ENCODE measurements at regions not wholly inside any gene's neighbourhood (a gene's known extent, or its start where the extent isn't known, plus 50 kb on each side); places are given as distances from the start of the nearest gene placed in this dataset.

GRCh38 chr2:13916066-13916465 is 716.5 kb upstream of the LRATD1 start:
- H3K4me2 ChIP-seq (ENCODE audit: low read length): no peak overlapping the region
- H4K20me1 ChIP-seq (ENCODE audit: control insufficient read depth, insufficient read depth, low read depth, low read length): no peaks in the 10 kb centered on the region
- no peak overlapping the region for H3K4me3 ChIP-seq (ENCODE audit: low read length)
- no peaks in the 10 kb centered on the region for H3K79me2 ChIP-seq (ENCODE audit: control insufficient read depth, low read length)
- H3K9me3 ChIP-seq (ENCODE audit: control insufficient read depth, insufficient read depth, low read length): no peaks in the 10 kb centered on the region; the same call in 1 of the 2 replicates
- H3K36me3 ChIP-seq (ENCODE audit: control insufficient read depth, low read length): no peaks in the 10 kb centered on the region
- H3K4me1 ChIP-seq (ENCODE audit: control insufficient read depth, low read length): no peaks in the 10 kb centered on the region
- H3F3A ChIP-seq (ENCODE audit: control insufficient read depth, insufficient read depth): no peaks in the 10 kb centered on the region
- no peaks in the 10 kb centered on the region for H3K9me2 ChIP-seq (replicated peaks; ENCODE audit: control insufficient read depth, low read length)
- no peak overlapping the region for H3K27ac ChIP-seq (ENCODE audit: low read depth, low read length)
- H3K27me3 ChIP-seq (ENCODE audit: control insufficient read depth, low read length): no peaks in the 10 kb centered on the region
- TF ChIP-seq EZH2phosphoT487 (IDR thresholded peaks at IDR 0.05; ENCODE audit: borderline replicate concordance, low read length) (no peak), CTCF (IDR thresholded peaks at IDR 0.05; ENCODE audit: low read depth, low read length, poor library complexity, severe bottlenecking) (no peak)

- Histone ChIP-seq H3K4me2 (ENCODE audit: low read length) (no peak overlapping the region), H3K27ac (ENCODE audit: low read depth, low read length) (no peak overlapping the region), H4K20me1 (ENCODE audit: control insufficient read depth, insufficient read depth, low read depth, low read length) (no peaks in the 10 kb centered on the region), H3F3A (ENCODE audit: control insufficient read depth, insufficient read depth) (no peaks in the 10 kb centered on the region), H3K4me1 (ENCODE audit: control insufficient read depth, low read length) (no peaks in the 10 kb centered on the region), H3K27me3 (ENCODE audit: control insufficient read depth, low read length) (no peaks in the 10 kb centered on the region), H3K9me3 (ENCODE audit: control insufficient read depth, insufficient read depth, low read length) (no peaks in the 10 kb centered on the region; the same call in 1 of the 2 replicates), H3K9me2 (replicated peaks; ENCODE audit: control insufficient read depth, low read length) (no peaks in the 10 kb centered on the region), H3K4me3 (ENCODE audit: low read length) (no peak overlapping the region), H3K36me3 (ENCODE audit: control insufficient read depth, low read length) (no peaks in the 10 kb centered on the region), H3K79me2 (ENCODE audit: control insufficient read depth, low read length) (no peaks in the 10 kb centered on the region)
- TF ChIP-seq EZH2phosphoT487 (IDR thresholded peaks at IDR 0.05; ENCODE audit: borderline replicate concordance, low read length) (no peak), CTCF (IDR thresholded peaks at IDR 0.05; ENCODE audit: low read depth, low read length, poor library complexity, severe bottlenecking) (no peak)
Observed at GRCh38 chr2:13917958-13918357, 714.6 kb upstream of the LRATD1 start.

GRCh38 chr2:13919981-13920382 is 712.5 kb upstream of the LRATD1 start:
- H3K4me3 ChIP-seq (ENCODE audit: low read length): no peak overlapping the region
- H3K27ac ChIP-seq (ENCODE audit: low read depth, low read length): no peak overlapping the region
- H3K36me3 ChIP-seq (ENCODE audit: control insufficient read depth, low read length): no peaks in the 10 kb centered on the region
- H3K27me3 ChIP-seq (ENCODE audit: control insufficient read depth, low read length): no peaks in the 10 kb centered on the region
- H3F3A ChIP-seq (ENCODE audit: control insufficient read depth, insufficient read depth): no peaks in the 10 kb centered on the region
- H3K4me1 ChIP-seq (ENCODE audit: control insufficient read depth, low read length): no peaks in the 10 kb centered on the region
- H3K79me2 ChIP-seq (ENCODE audit: control insufficient read depth, low read length): no peaks in the 10 kb centered on the region
- no peak overlapping the region for H3K4me2 ChIP-seq (ENCODE audit: low read length)
- no peaks in the 10 kb centered on the region; the same call in 1 of the 2 replicates for H3K9me3 ChIP-seq (ENCODE audit: control insufficient read depth, insufficient read depth, low read length)
- H4K20me1 ChIP-seq (ENCODE audit: control insufficient read depth, insufficient read depth, low read depth, low read length): no peaks in the 10 kb centered on the region
- no peaks in the 10 kb centered on the region for H3K9me2 ChIP-seq (replicated peaks; ENCODE audit: control insufficient read depth, low read length)
- TF ChIP-seq CTCF (IDR thresholded peaks at IDR 0.05; ENCODE audit: low read depth, low read length, poor library complexity, severe bottlenecking): no peak
- TF ChIP-seq EZH2phosphoT487 (IDR thresholded peaks at IDR 0.05; ENCODE audit: borderline replicate concordance, low read length): no peak

Data from DOHH2 (cell line).